ENCODE measurements at regions not wholly inside any gene's neighbourhood (a gene's known extent, or its start where the extent isn't known, plus 50 kb on each side); places are given as distances from the start of the nearest gene placed in this dataset.
A peak's percentile ranks its signal among the peaks of the same experiment; 100 is the strongest.
"Not testable (repeated sequence)": the region's sequence is repeated elsewhere in the genome, so short reads cannot be mapped to it uniquely, and the experiment has no call there.

- H3K27ac Mint-ChIP-seq, H3K4me1 Mint-ChIP-seq, H3K36me3 Mint-ChIP-seq, H3K4me3 Mint-ChIP-seq, H3K27me3 Mint-ChIP-seq, H3K9me3 Mint-ChIP-seq: not testable (repeated sequence)
Observed at GRCh38 chr16:18725321-18725720, 64.8 kb downstream of the RPS15A start.

DNA sequence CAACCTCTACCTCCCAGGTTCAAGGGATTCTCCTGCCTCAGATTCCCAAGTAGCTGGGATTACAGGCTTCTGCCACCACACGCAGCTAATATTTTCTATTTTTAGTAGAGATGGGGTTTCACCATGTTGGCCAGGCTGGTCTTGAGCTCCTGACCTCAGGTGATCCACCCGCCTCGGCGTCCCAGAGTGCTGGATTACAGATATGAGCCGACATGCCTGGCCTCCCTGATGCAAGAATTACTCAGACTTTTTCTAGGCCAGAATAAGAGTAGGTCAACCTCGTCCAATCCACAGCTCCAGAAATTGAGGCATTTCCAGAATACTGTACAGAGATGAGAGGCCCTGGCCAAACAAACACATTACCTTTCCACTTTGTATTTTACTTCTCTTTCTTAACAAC, 70.2 kb downstream of the RPS15A start:
- not testable (repeated sequence) for H3K4me1 Mint-ChIP-seq, H3K27ac Mint-ChIP-seq, H3K36me3 Mint-ChIP-seq, H3K9me3 Mint-ChIP-seq, H3K4me3 Mint-ChIP-seq, H3K27me3 Mint-ChIP-seq

DNA sequence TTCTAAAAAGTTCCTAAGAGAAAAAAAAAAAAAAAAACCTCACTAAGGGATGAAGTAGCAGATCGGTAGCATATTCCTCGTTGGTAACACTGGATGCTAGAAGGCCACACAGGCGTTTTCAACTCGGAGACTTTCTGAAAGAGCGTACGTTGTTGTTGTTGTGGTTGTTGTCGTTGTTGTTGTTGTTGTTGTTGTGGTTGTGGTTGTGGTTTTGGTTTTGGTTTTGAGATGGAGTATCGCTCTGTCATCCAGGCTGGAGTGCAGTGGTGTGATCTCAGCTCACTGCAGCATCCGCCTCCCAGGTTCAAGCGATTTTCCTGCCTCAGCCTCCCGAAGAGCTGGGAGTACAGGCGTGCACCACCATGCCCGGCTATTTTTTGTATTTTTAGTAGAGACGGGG, 77.6 kb downstream of the RPS15A start:
- H3K27me3 Mint-ChIP-seq, H3K36me3 Mint-ChIP-seq, H3K4me3 Mint-ChIP-seq, H3K9me3 Mint-ChIP-seq, H3K27ac Mint-ChIP-seq, H3K4me1 Mint-ChIP-seq: not testable (repeated sequence)

GRCh38 chr16:18710659-18711058, 79.5 kb downstream of the RPS15A start:
- H3K9me3 Mint-ChIP-seq: not testable (repeated sequence)

GRCh38 chr16:18701239-18701638, 88.9 kb downstream of the RPS15A start:
- H3K27me3 Mint-ChIP-seq: not testable (repeated sequence)

More at GRCh38 chr16:18710659-18711058, 79.5 kb downstream of the RPS15A start:
- H3K27me3 Mint-ChIP-seq, H3K4me1 Mint-ChIP-seq, H3K4me3 Mint-ChIP-seq, H3K27ac Mint-ChIP-seq, H3K36me3 Mint-ChIP-seq: not testable (repeated sequence)

DNA sequence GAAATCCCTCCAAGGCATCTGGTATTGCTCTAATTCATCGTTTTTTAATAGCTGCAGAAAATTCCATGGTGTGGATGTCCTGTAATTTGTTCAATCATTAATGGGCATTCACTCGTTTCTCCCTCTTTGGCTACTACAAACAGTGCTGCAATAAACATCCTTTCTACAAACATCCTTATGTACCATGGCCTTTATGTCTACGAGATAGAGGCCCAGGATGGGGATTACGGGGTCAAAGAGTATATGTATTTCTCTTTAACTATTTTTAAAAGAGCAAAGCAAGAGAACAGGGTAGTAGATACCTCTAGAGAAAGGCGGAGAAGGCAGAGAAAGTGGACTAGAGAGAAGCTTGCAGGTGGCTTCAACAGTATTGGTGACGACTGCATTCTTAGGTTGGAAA, 94.1 kb downstream of the RPS15A start:
- H3K4me1 Mint-ChIP-seq, H3K9me3 Mint-ChIP-seq, H3K4me3 Mint-ChIP-seq, H3K27ac Mint-ChIP-seq, H3K27me3 Mint-ChIP-seq, H3K36me3 Mint-ChIP-seq: not testable (repeated sequence)

More at GRCh38 chr16:18701239-18701638, 88.9 kb downstream of the RPS15A start:
- not testable (repeated sequence) for H3K4me3 Mint-ChIP-seq, H3K4me1 Mint-ChIP-seq, H3K36me3 Mint-ChIP-seq, H3K9me3 Mint-ChIP-seq
- peak overlapping the region; percentile 31 for H3K27ac Mint-ChIP-seq

DNA sequence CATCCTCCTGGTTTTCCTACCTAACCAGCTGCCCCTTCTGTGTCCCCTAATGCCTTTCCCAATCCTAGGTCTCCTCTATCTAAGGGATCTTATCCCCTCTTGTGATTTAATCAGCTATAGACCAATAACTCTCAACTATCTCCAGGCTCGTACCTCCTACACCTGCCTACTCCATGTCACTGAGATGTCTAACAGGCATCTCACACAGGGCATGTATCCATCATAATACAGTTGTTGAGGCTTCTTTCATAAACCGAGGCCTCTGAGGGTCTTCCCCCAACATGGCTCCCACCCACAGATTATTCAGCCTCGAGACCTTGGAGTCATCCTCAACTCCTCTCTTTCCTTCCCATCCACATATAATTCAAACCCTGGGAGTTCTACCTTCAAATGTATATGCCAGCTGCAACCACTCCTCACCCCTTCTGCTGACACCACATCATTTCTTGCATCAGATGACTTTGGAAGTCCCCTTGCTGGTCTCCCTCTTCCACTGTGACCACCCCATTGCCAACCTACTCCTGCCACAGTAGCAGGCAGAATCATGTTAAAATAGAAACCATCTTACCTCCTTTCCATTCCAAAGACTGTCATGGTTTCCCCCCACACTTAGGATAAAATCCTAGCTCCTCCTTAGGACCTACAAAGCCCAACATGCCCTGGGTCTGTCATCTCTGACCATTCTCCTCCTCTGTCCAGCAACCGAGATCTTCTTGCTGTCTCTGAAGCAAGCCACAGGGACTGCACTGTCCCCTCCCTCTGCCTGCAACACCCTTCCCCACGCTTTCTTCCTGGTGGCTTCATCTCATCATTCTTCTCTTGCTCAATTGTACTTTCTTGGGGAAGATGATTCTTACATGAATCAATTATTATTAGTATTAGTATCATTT, 103.8 kb downstream of the RPS15A start:
- H3K27me3 Mint-ChIP-seq, H3K27ac Mint-ChIP-seq, H3K4me1 Mint-ChIP-seq, H3K36me3 Mint-ChIP-seq, H3K4me3 Mint-ChIP-seq, H3K9me3 Mint-ChIP-seq: not testable (repeated sequence)

DNA sequence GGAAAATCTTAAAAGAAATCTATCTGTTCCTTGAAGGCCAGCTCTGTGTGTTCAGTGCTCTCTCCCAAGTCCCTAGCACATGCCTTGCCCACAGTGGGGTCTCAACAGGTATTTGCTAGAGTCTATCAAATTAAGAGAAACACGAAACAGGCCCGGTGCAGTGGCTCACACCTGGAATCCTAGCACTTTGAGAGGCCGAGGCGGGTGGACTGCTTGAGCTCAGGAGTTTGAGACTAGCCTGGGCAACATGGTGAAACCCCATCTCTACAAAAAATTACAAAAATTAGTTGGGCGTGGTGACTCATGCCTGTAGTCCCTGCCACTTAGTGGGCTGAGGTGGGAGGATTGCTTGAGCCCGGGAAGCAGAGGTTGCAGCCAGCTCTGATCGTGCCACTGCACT, 83.9 kb upstream of the NOMO2 start:
- H3K27ac Mint-ChIP-seq, H3K4me1 Mint-ChIP-seq: not testable (repeated sequence)

GRCh38 chr16:18636928-18637327, 75.0 kb upstream of the NOMO2 start:
- H3K27ac Mint-ChIP-seq, H3K4me3 Mint-ChIP-seq, H3K36me3 Mint-ChIP-seq, H3K4me1 Mint-ChIP-seq, H3K27me3 Mint-ChIP-seq, H3K9me3 Mint-ChIP-seq: not testable (repeated sequence)

More for the DNA sequence above, 83.9 kb upstream of the NOMO2 start:
- not testable (repeated sequence) for H3K4me3 Mint-ChIP-seq, H3K9me3 Mint-ChIP-seq, H3K27me3 Mint-ChIP-seq, H3K36me3 Mint-ChIP-seq

DNA sequence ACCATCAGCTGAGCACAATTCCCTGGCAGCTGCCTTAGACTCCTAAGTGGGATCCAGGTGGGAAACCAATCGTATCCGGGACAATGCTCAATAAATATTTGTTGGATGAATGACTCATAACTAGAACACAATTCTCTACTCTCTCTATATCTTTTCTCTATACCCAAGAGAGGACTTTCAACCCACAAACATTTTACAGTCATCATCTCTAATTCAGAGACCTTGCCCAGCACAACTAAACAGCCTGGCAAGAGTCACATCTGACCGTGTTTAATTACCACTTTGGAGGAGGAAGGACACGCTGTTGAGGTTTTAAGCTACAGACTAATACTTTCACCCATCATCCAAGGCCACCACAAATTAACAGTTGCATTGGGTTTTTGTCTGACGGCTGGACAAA, 74.3 kb upstream of the NOMO2 start:
- H3K36me3 Mint-ChIP-seq, H3K27me3 Mint-ChIP-seq, H3K9me3 Mint-ChIP-seq, H3K27ac Mint-ChIP-seq, H3K4me1 Mint-ChIP-seq, H3K4me3 Mint-ChIP-seq: not testable (repeated sequence)

GRCh38 chr16:18634981-18635380, 73.1 kb upstream of the NOMO2 start:
- H3K4me1 Mint-ChIP-seq, H3K4me3 Mint-ChIP-seq, H3K36me3 Mint-ChIP-seq, H3K27ac Mint-ChIP-seq, H3K9me3 Mint-ChIP-seq, H3K27me3 Mint-ChIP-seq: not testable (repeated sequence)

DNA sequence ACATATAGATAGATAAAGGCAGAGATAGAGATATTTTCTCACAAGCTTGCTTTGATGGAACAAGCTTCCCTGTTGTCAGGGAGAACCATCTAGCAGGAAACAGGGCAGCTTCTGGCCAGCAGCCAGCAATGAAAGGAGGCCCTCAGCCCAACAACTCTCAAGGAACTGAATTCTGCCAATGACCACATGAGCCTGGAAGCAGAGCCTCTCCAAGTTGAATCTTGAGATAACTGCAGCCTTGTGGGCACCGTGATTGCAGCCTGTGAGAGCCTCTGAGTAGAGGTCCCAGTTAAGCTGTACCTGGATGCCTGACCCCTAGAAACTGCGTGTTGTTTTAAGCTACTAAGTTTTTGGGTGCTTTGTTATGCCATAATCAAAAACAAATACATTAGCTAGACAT, 69.8 kb upstream of the NOMO2 start:
- not testable (repeated sequence) for H3K4me1 Mint-ChIP-seq, H3K27me3 Mint-ChIP-seq, H3K27ac Mint-ChIP-seq

GRCh38 chr16:18616993-18617392, 55.1 kb upstream of the NOMO2 start:
- H3K4me1 Mint-ChIP-seq, H3K9me3 Mint-ChIP-seq, H3K36me3 Mint-ChIP-seq, H3K27me3 Mint-ChIP-seq, H3K4me3 Mint-ChIP-seq, H3K27ac Mint-ChIP-seq: not testable (repeated sequence)

More for the DNA sequence above, 69.8 kb upstream of the NOMO2 start:
- H3K36me3 Mint-ChIP-seq, H3K9me3 Mint-ChIP-seq, H3K4me3 Mint-ChIP-seq: not testable (repeated sequence)

DNA sequence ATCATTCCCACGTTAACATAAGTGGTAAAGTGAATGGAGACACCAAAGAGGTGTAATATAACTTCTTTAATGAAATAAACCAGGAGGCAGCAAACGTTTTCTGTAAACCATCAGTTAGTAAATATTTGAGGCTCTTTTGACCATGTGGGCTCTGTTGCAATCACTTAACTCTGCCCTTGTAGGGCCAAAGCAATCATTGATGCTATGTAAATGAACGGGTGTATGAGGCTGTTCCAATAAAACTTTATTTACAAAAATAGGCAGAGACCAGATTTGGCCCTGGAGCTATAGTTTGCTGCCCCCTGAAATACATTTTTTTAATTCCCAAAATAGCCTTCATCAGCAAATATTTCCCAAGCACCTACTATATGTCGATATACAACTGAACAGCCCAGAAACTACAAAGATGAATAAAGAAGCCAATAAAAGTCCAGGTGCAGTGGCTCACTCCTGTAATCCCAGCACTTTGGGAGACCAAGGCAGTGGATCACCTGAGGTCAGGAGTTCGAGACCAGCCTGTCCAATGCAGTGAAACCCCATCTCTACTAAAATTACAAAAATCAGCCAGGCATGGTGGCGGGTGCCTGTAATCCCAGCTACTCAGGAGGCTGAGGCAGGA, 54.3 kb upstream of the NOMO2 start:
- not testable (repeated sequence) for H3K27ac Mint-ChIP-seq, H3K36me3 Mint-ChIP-seq, H3K9me3 Mint-ChIP-seq, H3K4me1 Mint-ChIP-seq, H3K4me3 Mint-ChIP-seq, H3K27me3 Mint-ChIP-seq

Data from activated naive CD4-positive, alpha-beta T cell treated with anti-CD3 and anti-CD28 coated beads, Interleukin-2, amount 50 U/mL, for 24 hours (primary cell).